Common myeloid progenitor, CD34-positive (primary cell): ENCODE measurements at regions not wholly inside any gene's neighbourhood (a gene's known extent, or its start where the extent isn't known, plus 50 kb on each side); places are given as distances from the start of the nearest gene placed in this dataset.

Experiments
- CTCF ChIA-PET: fragments of 350-600 bp; sonication (Branson Sonifier 250); formaldehyde crosslinking; loops from one replicate; lab custom pipeline; 2021; ENCODE audit warnings: antibody characterized with exemption; lab: Charles Lee
- POLR2A ChIA-PET: fragments of 350-600 bp; sonication (Branson Sonifier 250); formaldehyde crosslinking; loops from one replicate; lab custom pipeline; 2021; ENCODE audit warnings: antibody characterized with exemption; lab: Charles Lee
- DNase-seq, 3 donors: peaks; one replicate each; pipeline versions ENCODE4 v3.0.0 to v3.0.0-alpha.2; 2013
- H3K27ac ChIP-seq, 2 experiments: 1 replicate in 1 of 2; 2 replicates in 1 of 2; pipeline ENCODE4 v1.7.0; 2013; ENCODE audit warnings: inconsistent platforms in 2 of 2, low read length in 2 of 2, mild to moderate bottlenecking in 2 of 2, low read depth in 1 of 2, moderate library complexity in 1 of 2; ENCODE audit not compliant: severe bottlenecking in 2 of 2, insufficient read depth in 1 of 2, poor library complexity in 1 of 2
- H3K27me3 ChIP-seq, 5 experiments: replicated peaks in 2 of 5; 1 replicate in 3 of 5; 2 replicates in 2 of 5; pipeline versions ENCODE4 v1.6.1 to v1.7.0; 2013; ENCODE audit warnings: low read length in 4 of 5, mild to moderate bottlenecking in 2 of 5, moderate library complexity in 2 of 5, inconsistent platforms in 1 of 5; ENCODE audit not compliant: insufficient read depth in 5 of 5, control insufficient read depth in 4 of 5
- H3K36me3 ChIP-seq, 4 experiments: 1 replicate in 2 of 4; 2 replicates in 2 of 4; pipeline versions ENCODE4 v1.6.1 to v1.7.0; 2013; ENCODE audit warnings: low read length in 3 of 4, control low read depth in 1 of 4, mild to moderate bottlenecking in 1 of 4; ENCODE audit not compliant: control insufficient read depth in 4 of 4, insufficient read depth in 4 of 4
- H3K4me1 ChIP-seq, 4 experiments: 1 replicate in 3 of 4; 2 replicates in 1 of 4; pipeline versions ENCODE4 v1.6.1 to v1.7.1; 2013; ENCODE audit warnings: low read length in 3 of 4, mild to moderate bottlenecking in 3 of 4, control low read depth in 1 of 4, inconsistent platforms in 1 of 4, moderate library complexity in 1 of 4; ENCODE audit not compliant: control insufficient read depth in 4 of 4, insufficient read depth in 4 of 4; ENCODE audit errors: control extremely low read depth in 1 of 4
- H3K4me3 ChIP-seq, 7 experiments: 1 replicate in 4 of 7; 2 replicates in 3 of 7; pipeline versions ENCODE4 v1.5.1 to v1.7.0; 2013; ENCODE audit warnings: mild to moderate bottlenecking in 7 of 7, low read length in 6 of 7, moderate library complexity in 6 of 7, inconsistent platforms in 2 of 7, low read depth in 2 of 7, control low read depth in 1 of 7; ENCODE audit not compliant: insufficient read depth in 4 of 7, control insufficient read depth in 1 of 7; ENCODE audit errors: extremely low read depth in 1 of 7
- H3K9me3 ChIP-seq, 5 experiments: 1 replicate in 4 of 5; 2 replicates in 1 of 5; pipeline versions ENCODE4 v1.6.1 to v1.7.1; 2013; ENCODE audit warnings: low read length in 4 of 5, mild to moderate bottlenecking in 2 of 5, inconsistent platforms in 1 of 5, low read depth in 1 of 5, moderate library complexity in 1 of 5; ENCODE audit not compliant: control insufficient read depth in 4 of 5, insufficient read depth in 2 of 5; ENCODE audit errors: control extremely low read depth in 1 of 5
- WGBS: methylation state at CpG from one replicate; pipeline ENCODE4 v1.1.5; 2013; ENCODE audit not compliant: insufficient coverage; 5-methylcytosine and 5-hydroxymethylcytosine counted together

GRCh38 chr2:60359569-60359968 is 193.9 kb downstream of the BCL11A start:
- WGBS = 93% methylated on average over 3 of the region's 5 CpGs
- Histone ChIP-seq H3K4me3 (no peak overlapping the region), H3K36me3 (no peaks in the 10 kb centered on the region), H3K27me3 (no peaks in the 10 kb centered on the region), H3K4me1 (peaks cover 11 to 59% (median 38%) of the 10 kb centered on the region in 4 experiments), H3K9me3 (peaks cover 0 to 4% (median 0%) of the 10 kb centered on the region in 5 experiments), H3K27ac (no peak overlapping the region)
- ChIA-PET POLR2A (interaction anchor here (0.6 kb wide), 1 partner anchor 123 kb away, joined by 3 read pairs; no protein-coding TSS in a partner anchor), CTCF (no interaction called here)
- no peak for DNase-seq

DNA sequence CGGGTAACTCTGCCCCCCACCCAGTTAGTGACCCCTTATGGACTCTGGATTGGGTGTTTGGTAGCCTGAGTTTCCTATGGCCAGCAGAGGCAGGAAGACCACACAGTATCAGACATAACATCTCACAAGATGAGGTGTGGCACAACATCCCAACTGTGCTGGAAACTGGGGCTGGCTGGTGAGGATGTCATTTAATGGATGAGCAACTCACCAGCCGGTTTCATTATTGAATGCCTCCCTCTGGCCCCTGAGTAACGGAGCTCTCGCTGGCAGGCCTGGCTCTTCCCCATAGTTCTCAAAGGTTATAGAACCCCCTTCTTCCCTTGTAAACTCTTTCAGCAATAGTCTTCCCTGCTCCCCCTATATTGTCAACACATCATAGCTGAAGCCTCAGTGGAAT is 195.0 kb downstream of the BCL11A start:
- Histone ChIP-seq H3K4me1 (peaks cover 9 to 48% (median 30%) of the 10 kb centered on the region in 4 experiments), H3K4me3 (no peak overlapping the region), H3K9me3 (peaks cover 0 to 5% (median 0%) of the 10 kb centered on the region in 5 experiments), H3K36me3 (no peaks in the 10 kb centered on the region), H3K27me3 (no peaks in the 10 kb centered on the region), H3K27ac (no peak overlapping the region)
- CTCF ChIA-PET = interaction anchor here (1.2 kb wide), 1 partner anchor 9 kb away, joined by 3 read pairs; no protein-coding TSS in a partner anchor
- POLR2A ChIA-PET = no interaction called here
- no peak for DNase-seq
- 100% methylated on average over 3 of the region's 4 CpGs for WGBS

- WGBS = 94% methylated on average over 6 of the region's 6 CpGs
- Histone ChIP-seq H3K4me3 (no peak overlapping the region), H3K27me3 (no peaks in the 10 kb centered on the region), H3K9me3 (peaks cover 0 to 5% (median 0%) of the 10 kb centered on the region in 5 experiments), H3K4me1 (peaks cover 9 to 47% (median 30%) of the 10 kb centered on the region in 4 experiments), H3K27ac (no peak overlapping the region), H3K36me3 (no peaks in the 10 kb centered on the region)
- POLR2A ChIA-PET = interaction anchor here (1.0 kb wide), 1 partner anchor 10 kb away, joined by 3 read pairs; no protein-coding TSS in a partner anchor
- CTCF ChIA-PET = interaction anchor here (1.2 to 1.4 kb wide), 2 partner anchors 8 to 125 kb away, joined by 3 read pairs; no protein-coding TSS in a partner anchor
- DNase-seq = no peak
These were observed 195.5 kb downstream of the BCL11A start for GRCh38 chr2:60357996-60358395.

- H3K27ac ChIP-seq = peak overlapping the region; percentile 6 to 8
- WGBS = 64% methylated on average over 5 of the region's 5 CpGs
- ChIA-PET CTCF (interaction anchor here (1.1 kb wide), 1 partner anchor 9 kb away, joined by 5 read pairs; no protein-coding TSS in a partner anchor), POLR2A (no interaction called here)
- no peaks in the 10 kb centered on the region for H3K36me3 ChIP-seq
- no peaks in the 10 kb centered on the region for H3K27me3 ChIP-seq
- peaks cover 9 to 44% (median 28%) of the 10 kb centered on the region in 4 experiments for H3K4me1 ChIP-seq
- H3K9me3 ChIP-seq = peaks cover 0 to 5% (median 0%) of the 10 kb centered on the region in 5 experiments
- peak overlapping the region in 2 of 7 experiments; percentile 4 to 19 for H3K4me3 ChIP-seq
- peak in 2 of 3 donors; percentile 69 to 83 for DNase-seq
These were observed 197.1 kb downstream of the BCL11A start for GRCh38 chr2:60356346-60356745.

- peak overlapping the region; percentile 27 to 67 for H3K27ac ChIP-seq
- H3K9me3 ChIP-seq = peaks cover 0 to 5% (median 0%) of the 10 kb centered on the region in 5 experiments
- no peaks in the 10 kb centered on the region for H3K36me3 ChIP-seq
- peaks cover 9 to 44% (median 27%) of the 10 kb centered on the region in 4 experiments for H3K4me1 ChIP-seq
- H3K27me3 ChIP-seq = no peaks in the 10 kb centered on the region
- DNase-seq = peak; percentile 76 to 97 (median 95)
- no CpG with 5 or more reads among the region's 4 CpGs for WGBS
- CTCF ChIA-PET = interaction anchor here (1.8 kb wide), 1 partner anchor 10 kb away, joined by 4 read pairs; no protein-coding TSS in a partner anchor
- POLR2A ChIA-PET = no interaction called here
- peak overlapping the region in 2 of 7 experiments; percentile 4 to 19 for H3K4me3 ChIP-seq
These were observed 197.6 kb downstream of the BCL11A start for GRCh38 chr2:60355849-60356261.

DNA sequence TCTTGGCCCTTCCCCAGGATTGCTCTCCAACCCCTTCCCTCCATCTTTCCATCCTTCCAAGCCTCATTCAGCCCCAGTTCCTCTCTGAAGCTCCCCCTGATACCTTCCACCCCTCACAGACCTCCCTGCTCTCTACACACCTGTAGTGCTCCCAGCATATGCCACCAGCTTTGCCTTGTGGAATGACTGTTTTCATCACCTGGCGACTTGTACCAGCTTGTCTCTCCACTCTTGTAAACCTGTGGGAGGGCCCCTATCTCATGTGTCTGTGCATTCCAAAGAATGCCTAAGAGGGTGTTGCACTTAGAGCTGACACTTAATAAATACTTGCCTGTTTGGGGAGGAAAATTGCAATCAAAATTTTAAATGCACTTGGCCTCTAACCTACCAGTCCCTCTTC is 198.7 kb downstream of the BCL11A start:
- no peak for DNase-seq
- Histone ChIP-seq H3K9me3 (peaks cover 0 to 5% (median 0%) of the 10 kb centered on the region in 5 experiments), H3K27ac (no peak overlapping the region), H3K4me3 (no peak overlapping the region), H3K27me3 (no peaks in the 10 kb centered on the region), H3K4me1 (peaks cover 9 to 46% (median 27%) of the 10 kb centered on the region in 4 experiments), H3K36me3 (no peaks in the 10 kb centered on the region)
- WGBS = 100% methylated on average over 1 of the region's 1 CpG
- ChIA-PET POLR2A (no interaction called here), CTCF (interaction anchor here (1.2 to 1.8 kb wide), 2 partner anchors 11 to 31 kb away, joined by 3 to 4 read pairs; no protein-coding TSS in a partner anchor)

GRCh38 chr2:60353863-60354262 is 199.6 kb downstream of the BCL11A start:
- Histone ChIP-seq H3K27ac (no peak overlapping the region), H3K4me3 (no peak overlapping the region), H3K36me3 (no peaks in the 10 kb centered on the region), H3K9me3 (peaks cover 0 to 5% (median 0%) of the 10 kb centered on the region in 5 experiments), H3K27me3 (no peaks in the 10 kb centered on the region), H3K4me1 (peaks cover 8 to 39% (median 27%) of the 10 kb centered on the region in 4 experiments)
- CTCF ChIA-PET = interaction anchor here (1.0 to 1.4 kb wide), 2 partner anchors 10 to 32 kb away, joined by 4 read pairs; no protein-coding TSS in a partner anchor
- DNase-seq = peak in 1 of 3 donors; percentile 28
- 100% methylated on average over 1 of the region's 2 CpGs for WGBS
- POLR2A ChIA-PET = no interaction called here
